ENCODE measurements at regions not wholly inside any gene's neighbourhood (a gene's known extent, or its start where the extent isn't known, plus 50 kb on each side); places are given as distances from the start of the nearest gene placed in this dataset.

DNA sequence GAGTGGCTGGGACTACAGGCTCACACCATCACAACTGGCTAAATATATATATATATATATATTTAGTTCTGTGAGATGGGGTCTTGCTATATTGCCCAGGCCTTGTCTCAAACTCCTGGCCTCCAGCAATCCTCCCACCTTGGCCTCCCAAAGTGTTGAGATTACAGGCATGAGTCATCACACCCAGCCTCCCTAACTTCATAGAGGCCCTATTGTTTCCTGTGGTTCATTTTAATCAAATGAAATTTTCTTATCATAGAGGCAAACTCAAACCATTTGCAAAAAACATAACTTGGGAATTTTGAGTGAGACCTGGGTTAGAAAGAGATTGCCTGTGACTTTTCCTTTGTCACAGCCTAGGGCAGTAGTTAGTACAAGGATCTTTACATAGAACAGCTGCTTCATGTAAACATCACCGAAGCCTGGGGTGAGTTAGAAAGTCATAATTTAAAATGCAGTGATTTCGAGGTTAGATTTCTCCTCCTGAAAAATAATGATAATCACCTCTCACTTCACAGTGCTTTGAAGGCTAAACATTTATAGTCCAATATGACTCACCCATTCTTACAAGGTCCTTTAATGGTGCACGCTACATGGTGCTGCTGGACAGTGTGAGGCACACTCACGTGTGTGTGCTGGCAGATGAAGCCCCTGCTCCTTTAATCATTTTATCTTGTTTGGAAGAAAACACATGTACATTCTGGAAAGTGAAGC, 188.9 kb downstream of the RHOU start:
- H3K36me3 Mint-ChIP-seq (ENCODE audit: low read depth) = no peaks in the 10 kb centered on the region
- no peak overlapping the region for H3K4me3 Mint-ChIP-seq
- peaks cover 57% of the 10 kb centered on the region for H3K4me1 Mint-ChIP-seq (ENCODE audit: low read depth)
- no peaks in the 10 kb centered on the region for H3K27me3 Mint-ChIP-seq
- no peak overlapping the region for H3K27ac Mint-ChIP-seq
- intact Hi-C loops (cut with micrococcal nuclease) = loop anchor here (10.0 kb wide), 1 partner anchor 159 kb away; no protein-coding TSS in a partner anchor
- H3K9me3 Mint-ChIP-seq = no peaks in the 10 kb centered on the region

DNA sequence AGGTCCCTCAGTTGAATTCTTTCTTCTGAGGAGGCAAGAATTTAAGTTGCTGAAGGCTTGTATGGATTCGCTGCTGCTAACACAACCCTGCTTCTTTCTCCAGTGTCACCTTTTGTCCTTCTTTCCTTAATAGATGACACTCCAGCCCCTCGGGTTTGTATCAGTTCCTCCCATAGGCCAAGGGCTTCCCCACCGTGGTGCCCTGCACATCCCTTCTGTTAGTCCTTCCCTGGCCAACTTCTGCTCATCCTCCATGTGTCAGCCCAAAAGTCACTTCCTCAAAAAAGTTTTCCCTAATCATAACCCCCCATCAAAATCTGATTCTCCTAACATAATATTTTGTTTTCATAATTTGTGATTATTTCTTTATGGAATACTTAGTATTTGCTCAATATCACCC, 190.4 kb downstream of the RHOU start:
- intact Hi-C loops (cut with micrococcal nuclease) = loop anchor here (10.0 kb wide), 1 partner anchor 161 kb away; no protein-coding TSS in a partner anchor

GRCh38 chr1:228927421-228927820, 192.1 kb downstream of the RHOU start:
- peaks cover 38% of the 10 kb centered on the region for H3K4me1 Mint-ChIP-seq (ENCODE audit: low read depth)
- no peak overlapping the region for H3K4me3 Mint-ChIP-seq
- intact Hi-C loops (cut with micrococcal nuclease) = loop anchor here (10.0 kb wide), 1 partner anchor 163 kb away; no protein-coding TSS in a partner anchor
- H3K9me3 Mint-ChIP-seq = peaks cover 6% of the 10 kb centered on the region
- H3K27me3 Mint-ChIP-seq = no peaks in the 10 kb centered on the region
- H3K27ac Mint-ChIP-seq = no peak overlapping the region
- H3K36me3 Mint-ChIP-seq (ENCODE audit: low read depth) = no peaks in the 10 kb centered on the region

More for the DNA sequence above, 190.4 kb downstream of the RHOU start:
- H3K4me3 Mint-ChIP-seq = no peak overlapping the region
- no peaks in the 10 kb centered on the region for H3K36me3 Mint-ChIP-seq (ENCODE audit: low read depth)
- H3K9me3 Mint-ChIP-seq = peaks cover 6% of the 10 kb centered on the region
- H3K4me1 Mint-ChIP-seq (ENCODE audit: low read depth) = peaks cover 49% of the 10 kb centered on the region
- H3K27ac Mint-ChIP-seq = peak overlapping the region; percentile 39
- H3K27me3 Mint-ChIP-seq = no peaks in the 10 kb centered on the region

GRCh38 chr1:228927946-228928898, 192.9 kb downstream of the RHOU start:
- Mint-ChIP-seq H3K4me3 (no peak overlapping the region), H3K4me1 (ENCODE audit: low read depth) (peaks cover 33% of the 10 kb centered on the region), H3K9me3 (peaks cover 6% of the 10 kb centered on the region), H3K27ac (no peak overlapping the region), H3K27me3 (no peaks in the 10 kb centered on the region), H3K36me3 (ENCODE audit: low read depth) (no peaks in the 10 kb centered on the region)
- intact Hi-C loops (cut with micrococcal nuclease) = loop anchor here (10.0 kb wide), 1 partner anchor 163 kb away; no protein-coding TSS in a partner anchor

DNA sequence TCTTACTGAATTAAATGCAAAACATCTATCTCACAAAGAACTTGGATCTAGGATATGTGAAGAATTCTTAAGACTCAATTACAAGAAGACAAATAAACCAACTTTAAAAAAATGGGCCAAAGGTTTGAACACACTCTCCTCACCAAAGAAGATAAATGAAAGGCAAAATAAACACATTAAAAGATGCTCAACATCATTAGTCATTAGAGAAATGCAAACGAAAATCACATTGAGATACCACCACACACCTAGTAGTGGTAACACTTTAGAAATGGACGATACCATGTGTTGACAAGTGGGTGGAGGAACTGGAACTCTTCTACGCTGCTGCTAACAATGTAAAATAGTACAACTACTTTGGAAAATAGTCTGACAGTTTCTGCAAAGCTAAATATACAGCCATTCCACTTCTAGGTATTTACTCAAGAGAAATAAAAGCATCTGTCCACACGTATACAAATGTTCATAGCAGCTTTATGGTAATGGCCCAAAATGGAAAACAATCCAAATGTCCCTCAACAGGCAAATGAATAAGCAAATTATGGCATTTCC, 194.3 kb downstream of the RHOU start:
- H3K27ac Mint-ChIP-seq = no peak overlapping the region
- no peak overlapping the region for H3K4me3 Mint-ChIP-seq
- peaks cover 6% of the 10 kb centered on the region for H3K9me3 Mint-ChIP-seq
- intact Hi-C loops (cut with micrococcal nuclease) = loop anchor here (10.0 kb wide), 1 partner anchor 165 kb away; no protein-coding TSS in a partner anchor
- peaks cover 3% of the 10 kb centered on the region for H3K27me3 Mint-ChIP-seq
- peaks cover 39% of the 10 kb centered on the region for H3K4me1 Mint-ChIP-seq (ENCODE audit: low read depth)
- no peaks in the 10 kb centered on the region for H3K36me3 Mint-ChIP-seq (ENCODE audit: low read depth)

DNA sequence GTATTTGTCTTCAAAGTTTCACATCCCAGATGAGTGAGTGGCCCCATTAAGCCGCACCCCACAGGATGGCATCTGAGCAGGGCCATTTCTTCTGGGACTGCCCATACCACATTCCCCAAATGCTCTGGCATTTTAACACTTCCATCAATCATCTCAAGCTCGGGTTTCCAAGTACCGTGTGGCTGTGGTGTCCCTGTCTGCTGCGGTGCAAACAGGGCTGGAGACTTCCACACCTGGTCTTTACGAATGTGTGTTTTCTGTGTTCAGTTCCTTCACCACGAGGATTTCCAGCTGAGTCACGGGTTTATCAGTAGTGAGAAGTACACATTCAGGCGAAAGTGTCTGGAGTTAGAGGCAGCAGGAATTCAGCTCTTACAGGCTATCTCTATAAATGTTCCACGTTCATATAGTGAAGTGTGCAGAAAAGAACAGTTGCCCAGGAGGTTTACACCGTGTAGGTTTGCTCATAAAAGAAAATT, 195.2 kb downstream of the RHOU start:
- Mint-ChIP-seq H3K9me3 (peaks cover 6% of the 10 kb centered on the region), H3K27ac (no peak overlapping the region), H3K36me3 (ENCODE audit: low read depth) (no peaks in the 10 kb centered on the region), H3K27me3 (peaks cover 3% of the 10 kb centered on the region), H3K4me1 (ENCODE audit: low read depth) (peaks cover 30% of the 10 kb centered on the region), H3K4me3 (no peak overlapping the region)
- intact Hi-C loops (cut with micrococcal nuclease) = no loop called here

DNA sequence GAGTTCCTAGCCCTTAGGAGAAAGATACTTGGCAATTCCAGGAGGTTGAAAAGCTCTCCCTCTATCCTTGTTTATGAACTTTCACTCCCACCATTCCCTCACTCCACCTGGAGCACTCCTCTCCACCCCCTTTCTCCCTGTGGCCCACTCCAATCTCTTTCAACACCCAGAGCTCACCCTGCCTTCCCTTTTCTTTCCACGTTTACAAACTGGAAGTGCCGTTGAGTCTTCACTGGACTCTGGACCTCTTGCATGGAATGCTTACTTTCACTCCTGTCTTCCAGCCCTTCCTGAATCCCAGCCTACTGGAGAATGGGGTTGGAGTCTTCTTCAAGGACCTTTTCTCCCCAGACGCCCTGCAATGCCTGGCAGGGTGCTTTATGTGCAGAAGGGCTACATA, 198.5 kb downstream of the RHOU start:
- Mint-ChIP-seq H3K36me3 (ENCODE audit: low read depth) (no peaks in the 10 kb centered on the region), H3K4me1 (ENCODE audit: low read depth) (peaks cover 42% of the 10 kb centered on the region), H3K9me3 (peaks cover 6% of the 10 kb centered on the region), H3K27ac (no peak overlapping the region), H3K4me3 (no peak overlapping the region), H3K27me3 (peaks cover 3% of the 10 kb centered on the region)
- intact Hi-C loops (cut with micrococcal nuclease) = no loop called here

- Mint-ChIP-seq H3K4me3 (no peak overlapping the region), H3K9me3 (no peaks in the 10 kb centered on the region), H3K27ac (no peak overlapping the region), H3K27me3 (peaks cover 3% of the 10 kb centered on the region), H3K4me1 (ENCODE audit: low read depth) (peaks cover 54% of the 10 kb centered on the region), H3K36me3 (ENCODE audit: low read depth) (no peaks in the 10 kb centered on the region)
- intact Hi-C loops (cut with micrococcal nuclease) = no loop called here
Measured at GRCh38 chr1:228935198-228935663, 200.0 kb downstream of the RHOU start.

- Mint-ChIP-seq H3K4me1 (ENCODE audit: low read depth) (peaks cover 63% of the 10 kb centered on the region), H3K4me3 (no peak overlapping the region), H3K27ac (peak overlapping the region; percentile 34), H3K9me3 (no peaks in the 10 kb centered on the region), H3K27me3 (peaks cover 3% of the 10 kb centered on the region), H3K36me3 (ENCODE audit: low read depth) (no peaks in the 10 kb centered on the region)
- intact Hi-C loops (cut with micrococcal nuclease) = no loop called here
Measured at GRCh38 chr1:228935855-228936727, 200.8 kb downstream of the RHOU start.

- peaks cover 3% of the 10 kb centered on the region for H3K27me3 Mint-ChIP-seq
- no peaks in the 10 kb centered on the region for H3K9me3 Mint-ChIP-seq
- H3K27ac Mint-ChIP-seq = no peak overlapping the region
- H3K36me3 Mint-ChIP-seq (ENCODE audit: low read depth) = no peaks in the 10 kb centered on the region
- intact Hi-C loops (cut with micrococcal nuclease) = no loop called here
- peaks cover 71% of the 10 kb centered on the region for H3K4me1 Mint-ChIP-seq (ENCODE audit: low read depth)
- H3K4me3 Mint-ChIP-seq = no peak overlapping the region
Measured at GRCh38 chr1:228936881-228937280, 201.6 kb downstream of the RHOU start.

DNA sequence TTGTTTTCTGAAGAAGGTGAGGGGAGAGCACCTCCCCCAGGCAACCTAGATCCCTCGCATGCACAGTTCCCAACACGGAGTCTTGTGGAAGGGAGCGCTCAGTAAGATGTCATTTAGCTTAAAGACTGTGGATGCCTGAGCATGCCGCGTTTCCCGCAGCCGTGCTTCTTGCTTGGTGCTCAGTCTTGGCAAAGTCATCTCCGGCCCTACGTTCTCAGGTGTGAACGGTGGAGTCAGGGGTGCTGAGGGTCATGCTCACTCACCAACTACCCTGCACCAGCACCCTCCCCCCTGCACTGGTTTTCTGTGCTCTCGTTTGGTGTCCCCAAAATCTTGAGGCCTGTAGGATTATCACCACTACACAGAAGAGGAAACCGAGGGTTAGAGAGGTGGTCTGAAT, 202.1 kb downstream of the RHOU start:
- Mint-ChIP-seq H3K4me1 (ENCODE audit: low read depth) (peaks cover 75% of the 10 kb centered on the region), H3K27ac (peak overlapping the region; percentile 69), H3K4me3 (no peak overlapping the region), H3K36me3 (ENCODE audit: low read depth) (no peaks in the 10 kb centered on the region), H3K9me3 (no peaks in the 10 kb centered on the region), H3K27me3 (peaks cover 3% of the 10 kb centered on the region)
- intact Hi-C loops (cut with micrococcal nuclease) = no loop called here

GRCh38 chr1:228937851-228938536, 202.7 kb downstream of the RHOU start:
- H3K4me1 Mint-ChIP-seq (ENCODE audit: low read depth) = peaks cover 78% of the 10 kb centered on the region
- intact Hi-C loops (cut with micrococcal nuclease) = no loop called here
- no peak overlapping the region for H3K4me3 Mint-ChIP-seq
- peaks cover 3% of the 10 kb centered on the region for H3K27me3 Mint-ChIP-seq
- peak overlapping the region; percentile 69 for H3K27ac Mint-ChIP-seq
- H3K36me3 Mint-ChIP-seq (ENCODE audit: low read depth) = no peaks in the 10 kb centered on the region
- no peaks in the 10 kb centered on the region for H3K9me3 Mint-ChIP-seq
